Activated T-helper 9 cell treated with anti-CD3 and anti-CD28 coated beads, Interleukin-2, amount 50 U/mL, for 16 hours (primary cell): ENCODE measurements at regions not wholly inside any gene's neighbourhood (a gene's known extent, or its start where the extent isn't known, plus 50 kb on each side); places are given as distances from the start of the nearest gene placed in this dataset.

Source experiments
- DNase-seq: peaks from one replicate; pipeline ENCODE4 v3.0.0-alpha.2; 2020; ENCODE audit warnings: low read depth

DNA sequence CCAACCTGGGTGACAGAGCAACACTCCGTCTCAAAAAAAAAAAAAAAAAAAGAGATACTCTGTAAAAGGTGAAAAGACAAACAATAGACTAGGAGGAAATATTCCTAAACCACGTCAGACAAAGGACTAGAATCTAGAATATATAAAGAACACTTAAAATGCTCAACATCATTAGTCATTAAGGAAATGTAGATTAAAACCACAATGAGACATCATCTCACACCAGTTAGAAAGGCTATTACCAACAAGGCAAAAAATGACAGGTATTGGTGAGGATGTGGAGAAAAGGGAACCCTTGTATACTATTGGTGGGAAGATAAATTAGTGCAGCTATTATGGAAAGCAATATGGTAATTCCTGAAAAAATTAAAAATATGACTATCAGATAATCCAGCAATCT lies 903.1 kb upstream of the SOX9 start:
- DNase-seq, result no peak

DNA sequence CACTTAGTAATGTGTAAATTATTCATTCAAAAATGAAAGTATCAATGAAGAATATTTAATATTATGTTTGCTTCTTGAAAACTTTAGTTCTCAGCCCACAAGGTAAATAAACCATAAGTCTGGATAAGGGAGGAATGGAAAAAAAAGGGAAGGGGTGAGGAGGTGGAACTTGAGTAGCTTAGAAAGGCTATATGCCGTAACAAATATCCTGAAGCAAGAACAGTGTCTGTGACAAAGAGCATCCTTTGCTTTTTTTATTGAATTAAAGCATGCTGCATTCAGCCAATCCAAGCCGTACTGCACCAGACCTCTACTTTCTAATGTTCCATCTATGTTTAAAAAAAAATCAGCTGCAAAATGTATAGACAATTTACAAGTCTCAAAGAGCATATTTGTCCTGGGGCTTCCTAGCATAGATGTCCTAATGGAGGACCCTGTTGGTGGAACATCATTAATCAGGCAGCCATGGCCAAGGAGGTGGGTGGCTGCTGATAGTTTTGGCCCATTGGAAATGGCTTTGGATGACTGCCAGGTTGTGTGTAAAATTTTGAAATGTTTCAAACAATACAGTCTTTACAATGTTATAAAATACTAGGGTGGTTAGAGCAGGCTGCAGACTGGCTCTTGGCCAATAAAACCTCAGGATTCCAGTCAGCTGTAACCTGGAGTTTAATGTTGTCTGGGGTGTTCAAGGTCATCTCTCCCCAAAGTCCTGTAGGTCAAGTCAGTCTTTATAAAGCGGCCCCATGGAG lies 895.8 kb upstream of the SOX9 start:
- DNase-seq, result no peak

DNA sequence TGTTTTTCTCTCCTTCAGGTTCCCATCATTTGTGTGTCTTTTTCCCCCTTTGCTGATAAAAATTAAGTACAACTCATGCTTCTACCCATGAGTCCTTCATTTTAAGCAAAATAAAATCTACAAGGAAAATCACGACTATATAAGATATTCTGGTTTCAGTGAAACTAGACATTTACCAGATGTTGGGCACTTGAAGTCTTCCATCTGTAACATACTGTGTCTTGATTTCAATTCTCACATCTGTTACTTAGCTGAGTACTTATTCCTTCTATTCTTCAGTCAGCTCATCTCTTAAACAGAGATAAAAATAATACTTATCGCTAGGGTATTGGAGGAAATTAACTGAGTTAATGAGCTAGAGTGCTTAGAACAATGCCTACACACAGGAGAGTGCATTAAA lies 893.0 kb upstream of the SOX9 start:
- no peak for DNase-seq

DNA sequence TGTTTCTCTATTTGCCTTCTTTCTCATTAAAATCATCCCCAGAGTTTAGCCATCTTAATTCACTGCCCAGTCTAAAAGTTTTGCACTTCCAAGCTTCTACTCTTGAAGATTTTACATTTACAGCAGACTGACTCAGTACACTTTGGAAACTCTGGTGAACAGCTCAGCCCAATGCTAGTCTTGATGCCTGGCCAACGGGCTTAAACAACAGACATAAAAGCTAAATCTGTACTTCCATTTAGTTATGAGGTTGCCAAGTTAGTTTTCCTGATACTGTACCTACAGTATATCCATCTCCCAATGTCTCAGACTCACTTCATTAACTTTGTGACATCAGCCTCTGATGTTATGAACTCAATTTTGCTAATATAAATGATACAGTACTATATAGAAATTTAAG lies 891.8 kb upstream of the SOX9 start:
- DNase-seq, result no peak

DNA sequence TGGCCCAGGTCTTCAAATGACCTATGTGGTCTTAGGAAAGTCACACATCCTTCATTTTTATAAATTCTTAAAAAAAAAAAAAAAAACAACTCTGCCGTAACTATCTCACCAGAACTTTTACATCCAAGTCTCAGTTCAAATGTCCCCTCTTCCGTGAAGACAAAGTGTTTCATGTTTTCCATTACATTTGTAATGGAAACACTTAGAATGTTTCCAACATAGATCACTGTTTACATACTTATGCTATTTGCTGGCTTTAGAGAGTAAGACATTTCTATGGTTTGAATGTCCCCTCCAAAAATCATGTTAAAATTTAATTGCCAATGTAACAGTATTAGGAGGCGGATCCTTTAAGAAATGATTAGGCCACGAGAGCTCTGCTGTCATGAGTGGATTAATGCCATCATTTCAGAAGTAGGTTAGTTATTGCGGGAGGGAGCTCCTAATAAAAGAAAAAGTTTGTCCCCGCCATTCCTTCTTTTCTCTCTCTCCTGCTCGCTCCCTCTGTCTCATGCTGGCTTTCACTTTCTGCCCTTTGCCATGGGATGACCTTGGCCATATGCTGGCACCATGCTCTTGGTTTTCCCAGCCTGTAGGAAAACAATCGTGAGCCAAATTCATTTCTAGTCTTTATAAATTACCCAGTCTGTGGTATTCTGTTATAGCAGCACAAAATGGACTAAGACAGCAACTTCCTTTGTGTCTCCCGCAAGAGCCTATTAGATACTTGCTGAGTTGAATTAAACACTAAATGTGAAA lies 887.8 kb upstream of the SOX9 start:
- no peak for DNase-seq

DNA sequence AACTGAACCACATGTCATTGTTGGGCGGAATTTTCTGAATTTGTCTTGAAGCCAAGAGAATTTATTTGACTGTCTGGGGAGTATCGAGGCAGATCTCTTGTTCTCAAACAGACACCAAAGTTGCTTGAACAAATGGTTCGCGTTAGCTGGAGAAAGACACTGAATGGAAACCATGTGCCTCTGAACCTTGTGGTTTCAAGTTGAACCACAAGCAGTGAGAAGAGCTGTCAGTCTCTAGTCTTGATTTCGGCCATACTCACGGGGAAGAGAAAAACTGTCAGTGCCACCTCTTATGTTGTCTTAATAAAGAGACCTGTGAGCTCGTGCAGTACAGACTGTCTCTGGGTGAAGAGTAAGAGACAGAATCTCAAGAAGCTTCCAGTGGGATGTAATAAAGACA lies 886.5 kb upstream of the SOX9 start:
- DNase-seq, result no peak

DNA sequence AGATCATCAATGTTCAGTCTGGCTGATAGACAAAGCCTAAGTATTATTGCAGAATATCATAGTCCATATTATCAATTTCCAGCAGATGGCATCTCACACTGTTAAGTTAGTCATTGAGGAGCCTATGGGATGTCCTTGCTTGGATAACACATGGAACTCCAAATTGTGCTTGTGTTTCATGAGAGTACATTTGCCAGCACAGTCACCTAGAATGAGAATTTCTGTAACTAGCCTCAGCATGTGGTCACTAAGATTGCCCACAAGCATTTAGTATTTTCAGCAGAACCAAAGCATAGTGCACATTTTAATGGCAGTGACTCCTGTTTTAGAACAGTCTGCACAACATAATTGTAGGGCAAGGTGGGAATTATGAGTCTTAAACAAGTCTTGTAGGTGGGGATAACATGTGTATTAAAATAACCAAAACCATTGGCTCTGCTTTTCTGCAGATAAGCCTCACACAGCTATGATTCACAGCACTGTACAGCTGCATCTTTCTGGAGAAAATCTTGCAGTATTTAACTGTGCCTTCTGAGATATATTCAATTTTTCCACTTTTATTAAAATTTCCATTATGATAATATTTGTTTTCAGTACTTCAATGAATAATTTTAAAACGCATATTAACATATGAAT lies 882.8 kb upstream of the SOX9 start:
- DNase-seq, result no peak

DNA sequence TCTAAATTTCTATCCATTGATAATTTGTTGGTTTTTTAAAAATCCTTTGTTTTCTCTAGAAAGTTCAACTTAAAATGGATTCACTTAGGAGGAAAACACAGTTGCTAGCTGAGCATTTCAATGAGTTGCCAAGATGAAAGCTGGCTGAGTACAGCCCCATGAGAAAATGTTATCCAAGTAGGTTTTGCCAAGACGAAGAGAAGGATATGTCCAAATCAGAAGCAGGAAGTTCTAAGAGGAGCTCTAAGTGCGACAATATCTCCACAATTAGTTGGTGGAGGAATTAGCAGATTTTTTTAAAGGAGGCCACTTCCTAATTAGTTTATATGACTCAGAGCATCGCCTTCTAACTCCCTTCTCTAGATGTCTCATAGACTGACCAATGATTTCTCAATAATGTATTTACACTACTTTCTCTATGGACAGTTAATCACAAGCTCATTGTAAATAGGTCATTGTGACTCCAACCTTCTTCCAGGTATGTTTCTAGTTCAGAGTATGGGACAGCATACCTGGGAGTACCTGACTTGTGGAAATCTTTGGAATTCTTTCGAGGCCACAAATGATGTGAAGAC lies 873.3 kb upstream of the SOX9 start:
- no peak for DNase-seq

DNA sequence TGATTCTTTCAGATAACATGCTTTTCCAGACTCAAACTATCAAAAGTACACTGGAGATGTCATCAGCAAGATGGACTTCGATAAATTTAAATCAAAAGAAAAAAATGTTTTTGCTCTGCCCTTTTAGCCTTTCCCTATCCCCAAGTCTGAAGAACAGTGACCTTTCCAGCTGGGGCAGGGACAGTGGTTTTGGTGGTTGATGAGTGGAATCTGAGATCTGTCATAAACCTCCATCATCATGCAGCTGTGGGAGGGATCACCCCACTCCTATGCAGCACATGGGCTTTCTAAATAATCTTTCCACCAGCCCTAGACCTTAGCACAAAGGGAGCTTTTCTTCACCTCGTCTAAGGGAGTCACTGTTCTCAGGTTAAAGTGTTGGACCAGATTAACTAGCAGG lies 869.5 kb upstream of the SOX9 start:
- DNase-seq, result no peak

DNA sequence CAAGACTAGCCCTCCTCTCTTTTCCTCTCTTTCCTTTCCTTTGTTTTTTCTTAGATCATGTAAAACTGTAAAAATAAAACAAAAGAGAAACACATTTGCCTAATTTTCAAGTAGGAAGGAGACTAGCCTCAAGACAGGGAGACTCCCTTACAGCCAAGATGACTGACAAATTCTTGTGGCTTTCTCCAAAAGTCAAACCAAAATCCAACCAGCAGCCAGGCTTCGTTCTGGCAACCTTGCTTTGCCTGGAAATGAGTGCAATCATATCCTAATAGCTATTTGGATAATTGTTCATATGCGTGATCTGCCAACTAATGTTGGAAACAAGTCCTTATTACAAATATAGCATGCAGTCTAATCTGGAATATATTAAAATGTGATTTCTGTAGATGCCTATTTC lies 868.9 kb upstream of the SOX9 start:
- no peak for DNase-seq

DNA sequence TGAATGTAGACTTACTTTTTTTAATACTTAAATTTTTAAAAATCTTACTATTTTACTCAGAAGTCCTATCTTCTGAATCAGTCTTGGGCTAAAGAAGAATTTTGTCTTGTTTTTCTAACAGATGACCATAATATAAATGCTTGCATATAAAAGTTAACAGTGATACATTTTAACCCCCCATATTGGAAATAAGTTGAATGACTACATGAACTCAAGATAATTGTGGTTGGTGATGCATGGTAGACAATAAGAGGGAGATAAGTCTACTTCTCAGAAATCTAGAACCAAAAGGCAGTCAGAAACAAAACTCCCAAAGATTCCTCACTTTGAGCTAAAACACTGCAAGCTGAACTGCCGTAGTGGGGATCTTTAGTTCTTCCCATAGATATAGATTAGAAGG lies 868.4 kb upstream of the SOX9 start:
- DNase-seq, result no peak

DNA sequence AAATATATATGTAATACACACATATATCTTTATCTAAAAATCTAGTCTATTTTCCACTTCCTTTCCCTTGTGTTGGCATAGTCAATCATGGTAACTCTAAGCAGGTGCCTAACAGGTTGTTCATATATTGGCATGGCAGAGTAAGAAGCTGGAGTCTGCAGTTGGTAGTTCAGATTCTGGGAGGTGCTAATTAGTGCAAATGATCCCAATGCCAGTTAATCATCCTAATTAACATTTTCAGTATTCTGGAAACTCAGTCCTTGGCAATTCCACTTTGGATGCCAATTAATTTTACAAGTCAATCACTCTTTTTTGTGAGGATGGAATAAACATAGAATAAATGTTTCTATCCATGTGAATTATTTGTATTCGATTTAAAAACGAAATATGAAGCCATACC lies 863.7 kb upstream of the SOX9 start:
- DNase-seq, result no peak

DNA sequence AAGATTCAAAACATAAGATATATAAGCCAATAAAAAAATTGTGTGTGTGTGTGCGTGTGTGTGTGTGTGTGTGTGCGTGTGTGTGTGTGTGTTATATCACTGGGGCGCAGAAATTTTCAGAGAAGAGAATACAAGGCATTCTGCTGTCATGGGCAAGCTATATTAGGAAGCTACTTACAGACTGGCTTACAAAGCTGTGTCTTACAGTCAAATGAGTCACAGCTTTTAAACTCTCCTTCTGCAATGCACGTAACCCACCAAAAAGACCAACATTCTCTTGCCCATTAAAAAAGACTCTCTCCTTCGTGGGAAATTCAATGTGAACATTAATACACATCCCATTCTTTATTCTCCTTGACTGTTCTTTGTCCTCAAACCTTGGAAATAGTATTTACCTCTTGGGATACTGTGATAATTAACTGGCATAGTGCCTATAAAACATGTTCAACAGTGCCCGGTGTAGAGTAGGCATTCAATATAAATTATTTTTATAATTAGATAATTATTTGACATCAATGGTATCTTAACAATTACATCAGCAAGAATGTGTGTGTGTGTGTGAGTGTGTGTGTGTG lies 860.4 kb upstream of the SOX9 start:
- no peak for DNase-seq

DNA sequence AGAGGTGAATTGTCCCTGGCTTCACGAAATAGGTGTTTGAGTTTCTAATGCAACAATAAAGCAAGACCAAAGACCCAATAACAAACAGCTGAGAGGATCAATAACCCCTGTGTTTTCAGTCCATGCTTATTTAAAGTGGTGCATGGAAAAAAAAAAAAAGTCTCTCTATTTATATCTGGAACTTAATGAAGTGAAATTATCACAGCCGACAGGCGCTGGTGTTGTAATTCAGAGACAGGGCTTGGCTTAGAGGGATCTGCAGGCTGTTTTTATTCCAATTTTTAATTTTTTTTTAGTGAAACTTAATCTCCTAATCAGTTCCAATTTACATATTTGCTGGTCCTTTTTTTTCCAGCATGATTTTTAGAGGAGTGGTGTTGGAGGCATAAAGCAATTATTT lies 858.2 kb upstream of the SOX9 start:
- DNase-seq, result no peak

DNA sequence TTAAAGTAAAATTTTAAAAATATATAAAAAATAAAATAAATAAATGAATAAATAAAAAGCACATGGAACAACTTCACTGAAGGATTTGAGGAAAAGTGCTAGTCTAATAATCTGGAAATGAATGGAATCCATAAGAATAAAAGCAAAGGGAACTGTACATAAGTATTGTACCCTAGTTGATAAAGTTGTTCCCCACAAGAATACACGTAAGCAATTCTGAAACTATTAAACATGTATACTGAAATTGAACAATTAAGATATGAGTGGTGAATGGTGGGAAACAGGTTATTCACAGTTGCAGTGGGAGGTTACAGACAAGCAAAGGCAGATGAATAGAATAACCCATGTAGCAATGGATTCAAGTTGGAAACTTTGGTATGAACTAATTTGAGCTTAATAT lies 853.2 kb upstream of the SOX9 start:
- no peak for DNase-seq

DNA sequence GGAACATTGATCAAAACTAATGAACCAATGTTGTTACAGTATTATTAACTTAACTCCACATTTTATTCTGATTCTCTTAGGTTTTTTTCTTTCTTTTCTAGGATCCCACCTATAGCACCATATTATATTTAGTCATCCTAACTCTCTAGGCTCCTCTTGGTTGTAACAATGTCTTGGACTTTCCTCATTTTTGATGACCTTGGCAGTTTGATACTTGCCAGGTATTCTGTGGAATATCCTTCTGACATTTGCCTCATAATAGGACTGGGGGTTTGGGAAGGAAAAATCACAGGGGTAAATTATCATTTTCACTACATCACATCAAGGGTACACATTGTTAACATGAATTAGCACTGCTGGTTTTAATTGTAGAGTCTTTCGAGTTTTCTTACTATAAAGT lies 851.6 kb upstream of the SOX9 start:
- DNase-seq, result no peak

DNA sequence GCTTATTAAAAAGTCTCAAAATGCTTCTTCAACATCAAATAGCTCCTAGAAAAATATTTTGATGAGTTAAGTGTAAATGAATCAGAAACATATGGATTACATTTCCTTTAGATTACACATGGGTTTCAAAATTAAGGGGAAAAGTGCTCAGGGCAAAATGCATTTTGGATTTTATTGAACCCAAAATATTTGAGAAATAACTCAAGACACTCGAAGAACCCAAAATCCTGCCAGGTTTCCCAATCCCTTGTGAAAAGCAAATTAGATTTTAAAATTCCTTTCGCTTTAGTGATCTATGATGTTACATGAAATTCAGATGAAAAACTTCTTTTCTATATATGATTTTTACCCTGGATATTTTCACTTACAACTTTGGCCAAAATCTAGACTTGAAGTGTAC lies 847.4 kb upstream of the SOX9 start:
- DNase-seq, result no peak

DNA sequence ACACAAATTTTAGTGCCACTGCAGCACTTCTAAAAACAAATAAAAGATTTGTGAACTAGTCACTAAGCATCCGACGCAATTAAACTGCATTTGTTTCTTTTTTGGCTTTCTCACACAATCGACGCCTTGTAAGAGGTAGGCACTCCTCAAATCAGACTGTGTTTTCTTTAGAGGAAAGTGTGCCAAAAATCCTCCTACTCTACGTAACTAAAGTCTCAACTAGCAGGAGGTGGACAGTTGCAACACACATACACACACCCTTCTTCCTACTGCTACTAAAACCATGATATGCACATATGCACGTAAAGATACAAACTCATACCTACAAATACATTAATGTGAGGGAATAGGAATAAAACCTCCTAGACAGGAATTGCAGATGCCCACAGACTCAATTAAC lies 844.7 kb upstream of the SOX9 start:
- DNase-seq, result no peak

DNA sequence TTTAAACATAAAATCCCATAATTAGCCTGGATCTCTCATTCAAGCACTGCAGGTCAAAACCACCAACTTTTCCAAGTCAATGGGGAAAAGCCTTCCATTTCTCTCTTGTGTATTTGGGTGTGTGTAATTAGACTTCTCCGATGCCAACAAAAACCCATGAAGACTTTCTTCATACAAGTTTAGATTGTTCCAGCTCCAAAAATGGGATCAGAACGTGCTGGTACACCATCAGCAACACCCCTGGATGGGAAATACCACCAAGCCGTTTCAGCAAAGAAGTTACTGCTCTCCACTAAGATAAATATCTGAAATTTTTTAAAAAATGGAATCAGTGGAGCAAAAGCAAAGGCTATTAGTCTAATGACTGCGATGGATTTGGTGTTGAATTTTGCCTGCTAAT lies 837.3 kb upstream of the SOX9 start:
- DNase-seq, result no peak

DNA sequence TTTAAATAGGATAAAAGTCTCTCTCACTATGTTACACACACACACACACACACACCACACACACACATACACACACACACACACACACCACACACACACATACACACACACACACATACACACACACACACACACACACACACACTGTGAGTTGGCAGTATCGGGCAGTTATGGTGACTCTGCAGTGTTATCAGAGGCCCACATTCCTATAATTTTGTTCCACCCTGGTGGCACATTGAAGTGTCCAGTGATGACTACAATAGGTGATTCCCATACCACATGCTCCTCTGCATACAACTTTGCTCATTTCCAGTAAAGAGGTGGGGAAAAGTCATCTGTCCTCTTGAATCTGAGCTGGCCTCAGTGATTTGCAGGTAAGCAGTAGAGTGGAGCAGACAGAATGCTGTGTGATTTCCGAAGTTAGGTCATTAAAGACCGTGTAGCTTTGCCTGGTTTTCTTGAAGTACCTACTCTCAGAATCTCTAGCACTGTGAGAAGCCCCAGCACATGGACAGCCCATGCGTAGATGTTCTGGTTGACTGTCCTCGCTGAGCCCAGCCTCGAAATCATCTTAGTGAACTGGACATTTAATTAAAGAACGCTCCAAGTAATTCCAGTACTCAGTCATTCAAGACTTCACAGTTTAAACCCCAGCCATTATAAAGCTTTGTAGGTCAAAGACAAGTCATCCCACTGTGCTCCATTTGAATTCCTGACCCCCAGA lies 836.6 kb upstream of the SOX9 start:
- no peak for DNase-seq

DNA sequence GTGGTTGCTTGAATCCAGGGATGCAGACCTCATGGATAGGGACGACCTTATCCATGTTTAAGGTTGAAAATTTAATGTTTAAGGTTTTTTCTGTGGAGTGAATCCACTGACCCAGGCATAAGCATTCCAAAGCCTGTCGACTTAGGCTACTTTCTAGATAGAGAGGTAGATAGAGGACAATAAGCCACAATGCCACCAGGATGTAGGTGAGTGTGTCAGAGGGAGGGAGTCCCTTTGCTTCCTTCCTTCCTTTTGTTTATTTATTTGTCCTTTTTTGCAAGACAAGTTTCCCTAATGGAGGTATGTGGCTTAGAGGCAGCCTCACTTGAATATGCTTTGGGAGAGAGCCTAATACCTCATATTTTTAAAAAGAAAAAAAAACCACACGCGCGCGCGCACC lies 834.2 kb upstream of the SOX9 start:
- no peak for DNase-seq
